NT2/D1 (cell line): ENCODE measurements at regions not wholly inside any gene's neighbourhood (a gene's known extent, or its start where the extent isn't known, plus 50 kb on each side); places are given as distances from the start of the nearest gene placed in this dataset.

ENCODE experiments used
- SUZ12 ChIP-seq: IDR thresholded peaks from 2 replicates; pipeline ENCODE4 v1.6.1; 2011; ENCODE audit not compliant: insufficient read length, insufficient read depth; ENCODE audit errors: extremely low read depth
- YY1 ChIP-seq: IDR thresholded peaks from 2 replicates; pipeline ENCODE4 v1.6.1; 2011; ENCODE audit not compliant: insufficient read length, insufficient read depth
- ZNF274 ChIP-seq: IDR thresholded peaks from 2 replicates; pipeline ENCODE4 v1.6.1; 2011; ENCODE audit warnings: mild to moderate bottlenecking, low read depth, low read length

- no peak for TF ChIP-seq YY1
- no peak for TF ChIP-seq ZNF274
- no peak for TF ChIP-seq SUZ12
Observed at GRCh38 chr13:74869846-74870245, 612.1 kb downstream of the TBC1D4 start.
